HG03159 (cell line): ENCODE measurements at regions not wholly inside any gene's neighbourhood (a gene's known extent, or its start where the extent isn't known, plus 50 kb on each side); places are given as distances from the start of the nearest gene placed in this dataset.
"Not testable (repeated sequence)": the region's sequence is repeated elsewhere in the genome, so short reads cannot be mapped to it uniquely, and the experiment has no call there.

Experiments used
- ATAC-seq: cut with Tn5 transposase; IDR thresholded peaks from one replicate; pipeline ENCODE4 v1.9.1; 2021; ENCODE audit warnings: mild to moderate bottlenecking, moderate library complexity; ENCODE audit not compliant: unreplicated experiment

- no peak for ATAC-seq
Measured at GRCh38 chr22:47898946-47899345, 1136.5 kb downstream of the TBC1D22A start.

GRCh38 chr22:47891609-47892008, 1129.2 kb downstream of the TBC1D22A start:
- ATAC-seq, result no peak

GRCh38 chr22:47888817-47889216, 1126.4 kb downstream of the TBC1D22A start:
- ATAC-seq, result no peak

- ATAC-seq, result no peak
Measured at GRCh38 chr22:47884775-47885174, 1122.3 kb downstream of the TBC1D22A start.

GRCh38 chr22:47884200-47884599, 1121.8 kb downstream of the TBC1D22A start:
- ATAC-seq, result no peak

GRCh38 chr22:47883757-47884156, 1121.3 kb downstream of the TBC1D22A start:
- ATAC-seq, result no peak

GRCh38 chr22:47879346-47879745, 1116.9 kb downstream of the TBC1D22A start:
- ATAC-seq, result no peak

GRCh38 chr22:47878460-47878859, 1116.0 kb downstream of the TBC1D22A start:
- no peak for ATAC-seq

- no peak for ATAC-seq
Measured at GRCh38 chr22:47872761-47873535, 1110.5 kb downstream of the TBC1D22A start.

GRCh38 chr22:47865626-47866025, 1103.2 kb downstream of the TBC1D22A start:
- no peak for ATAC-seq

GRCh38 chr22:47862394-47862793, 1099.9 kb downstream of the TBC1D22A start:
- no peak for ATAC-seq

GRCh38 chr22:47860907-47861306, 1098.5 kb downstream of the TBC1D22A start:
- ATAC-seq, result not testable (repeated sequence)

GRCh38 chr22:47859881-47860525, 1097.6 kb downstream of the TBC1D22A start:
- no peak for ATAC-seq

- ATAC-seq, result no peak
Measured at GRCh38 chr22:47858773-47859306, 1096.4 kb downstream of the TBC1D22A start.

- no peak for ATAC-seq
Measured at GRCh38 chr22:47854680-47855079, 1092.2 kb downstream of the TBC1D22A start.

GRCh38 chr22:47854251-47854650, 1091.8 kb downstream of the TBC1D22A start:
- no peak for ATAC-seq

- no peak for ATAC-seq
Measured at GRCh38 chr22:47853750-47854149, 1091.3 kb downstream of the TBC1D22A start.

- no peak for ATAC-seq
Measured at GRCh38 chr22:47851586-47851985, 1089.1 kb downstream of the TBC1D22A start.

- ATAC-seq, result no peak
Measured at GRCh38 chr22:47850644-47851151, 1088.2 kb downstream of the TBC1D22A start.

- ATAC-seq, result no peak
Measured at GRCh38 chr22:47849576-47849975, 1087.1 kb downstream of the TBC1D22A start.

- no peak for ATAC-seq
Measured at GRCh38 chr22:47848184-47848920, 1085.9 kb downstream of the TBC1D22A start.
